ENCODE measurements at regions not wholly inside any gene's neighbourhood (a gene's known extent, or its start where the extent isn't known, plus 50 kb on each side); places are given as distances from the start of the nearest gene placed in this dataset.

- no peak for TF ChIP-seq POLR2A (IDR thresholded peaks at IDR 0.05)
- TF ChIP-seq, protein P1, sequence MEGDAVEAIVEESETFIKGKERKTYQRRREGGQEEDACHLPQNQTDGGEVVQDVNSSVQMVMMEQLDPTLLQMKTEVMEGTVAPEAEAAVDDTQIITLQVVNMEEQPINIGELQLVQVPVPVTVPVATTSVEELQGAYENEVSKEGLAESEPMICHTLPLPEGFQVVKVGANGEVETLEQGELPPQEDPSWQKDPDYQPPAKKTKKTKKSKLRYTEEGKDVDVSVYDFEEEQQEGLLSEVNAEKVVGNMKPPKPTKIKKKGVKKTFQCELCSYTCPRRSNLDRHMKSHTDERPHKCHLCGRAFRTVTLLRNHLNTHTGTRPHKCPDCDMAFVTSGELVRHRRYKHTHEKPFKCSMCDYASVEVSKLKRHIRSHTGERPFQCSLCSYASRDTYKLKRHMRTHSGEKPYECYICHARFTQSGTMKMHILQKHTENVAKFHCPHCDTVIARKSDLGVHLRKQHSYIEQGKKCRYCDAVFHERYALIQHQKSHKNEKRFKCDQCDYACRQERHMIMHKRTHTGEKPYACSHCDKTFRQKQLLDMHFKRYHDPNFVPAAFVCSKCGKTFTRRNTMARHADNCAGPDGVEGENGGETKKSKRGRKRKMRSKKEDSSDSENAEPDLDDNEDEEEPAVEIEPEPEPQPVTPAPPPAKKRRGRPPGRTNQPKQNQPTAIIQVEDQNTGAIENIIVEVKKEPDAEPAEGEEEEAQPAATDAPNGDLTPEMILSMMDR (IDR thresholded peaks at IDR 0.05 in 4 of 5, conservative IDR thresholded peaks at IDR 0.05 in 1 of 5), result no peak
These were observed 60.5 kb upstream of the C1GALT1C1 start for GRCh38 chrX:120690344-120690743.

Data from gastrocnemius medialis (tissue), 4 donors.